T-helper 2 cell (primary cell): ENCODE measurements at regions not wholly inside any gene's neighbourhood (a gene's known extent, or its start where the extent isn't known, plus 50 kb on each side); places are given as distances from the start of the nearest gene placed in this dataset.

Experiments used
- DNase-seq, 5 experiments: peaks; one replicate each; pipeline versions ENCODE4 v3.0.0 to v3.0.0-alpha.2; 2012 to 2022

DNA sequence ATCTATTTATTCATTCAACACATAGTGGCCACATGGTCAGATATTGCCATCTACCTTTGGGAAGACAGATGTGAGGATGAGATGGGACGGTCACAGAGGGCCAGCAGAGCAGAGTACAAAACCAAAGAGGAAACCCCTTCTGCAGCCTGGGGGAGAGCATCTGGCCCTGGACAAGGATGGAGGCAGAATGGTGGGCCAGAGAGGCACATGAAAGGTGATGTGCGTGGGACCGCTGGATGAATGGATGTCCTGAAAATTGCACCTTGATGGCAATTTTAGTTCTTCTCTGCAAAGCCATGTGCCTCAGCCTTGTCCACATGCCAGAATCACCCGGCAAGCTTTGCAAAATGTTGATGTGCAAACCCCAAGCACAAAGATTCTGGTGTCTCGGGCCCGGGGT, 77.4 kb upstream of the CD93 start:
- no peak for DNase-seq

DNA sequence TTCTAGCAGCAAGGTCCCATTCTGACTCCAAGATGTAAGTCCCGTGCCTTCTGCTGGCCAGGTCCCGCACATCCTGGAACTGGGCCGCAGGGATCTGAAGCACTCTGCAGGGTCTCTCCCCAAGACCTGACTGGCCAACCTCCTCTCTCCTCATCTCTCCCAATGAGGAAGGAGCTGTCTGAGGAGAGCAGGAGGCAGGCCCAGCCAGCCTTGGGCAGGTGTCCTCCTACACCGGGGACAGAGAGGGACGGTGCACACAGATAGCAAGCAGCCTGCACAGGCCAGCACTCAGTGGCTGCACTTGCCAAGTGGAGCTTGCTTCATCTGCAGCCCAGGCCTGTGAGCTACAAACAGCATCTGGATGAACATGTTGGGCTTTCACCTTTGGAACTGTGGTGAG, 76.8 kb upstream of the CD93 start:
- no peak for DNase-seq

DNA sequence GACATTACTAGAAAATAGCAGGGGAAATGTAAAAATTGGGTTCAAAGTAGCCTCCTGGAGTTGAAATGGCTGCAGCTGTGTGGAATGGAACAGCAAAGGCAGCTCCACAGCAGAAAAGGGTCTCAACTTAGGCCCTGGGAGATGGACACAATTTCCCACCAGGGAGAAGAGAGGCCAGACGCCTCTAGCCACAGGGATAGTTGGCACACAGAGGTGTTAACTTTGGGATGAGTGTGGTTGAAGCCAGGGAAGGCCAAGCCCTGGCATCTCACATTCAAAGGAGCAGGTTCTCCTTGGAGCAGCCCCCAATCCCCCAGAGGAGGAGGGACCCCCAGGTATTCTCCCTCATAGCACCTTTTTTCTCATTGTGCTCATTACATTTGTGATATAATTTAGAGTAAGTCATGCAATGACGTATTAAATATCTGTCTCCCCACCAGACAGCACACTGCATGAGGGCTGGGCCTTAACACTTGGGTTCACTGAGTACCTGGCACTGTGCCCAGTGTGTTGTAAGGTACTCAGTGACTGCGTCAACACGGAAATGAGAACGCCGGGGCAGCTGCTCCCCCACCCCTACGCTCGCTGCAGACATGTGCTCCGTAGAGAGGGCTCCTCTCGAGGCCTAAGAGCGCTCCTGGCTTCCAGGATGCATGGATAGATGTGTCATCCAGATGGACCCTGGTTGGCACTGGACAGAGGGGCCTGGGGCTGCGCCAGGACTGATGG, 76.0 kb upstream of the CD93 start:
- DNase-seq = no peak

DNA sequence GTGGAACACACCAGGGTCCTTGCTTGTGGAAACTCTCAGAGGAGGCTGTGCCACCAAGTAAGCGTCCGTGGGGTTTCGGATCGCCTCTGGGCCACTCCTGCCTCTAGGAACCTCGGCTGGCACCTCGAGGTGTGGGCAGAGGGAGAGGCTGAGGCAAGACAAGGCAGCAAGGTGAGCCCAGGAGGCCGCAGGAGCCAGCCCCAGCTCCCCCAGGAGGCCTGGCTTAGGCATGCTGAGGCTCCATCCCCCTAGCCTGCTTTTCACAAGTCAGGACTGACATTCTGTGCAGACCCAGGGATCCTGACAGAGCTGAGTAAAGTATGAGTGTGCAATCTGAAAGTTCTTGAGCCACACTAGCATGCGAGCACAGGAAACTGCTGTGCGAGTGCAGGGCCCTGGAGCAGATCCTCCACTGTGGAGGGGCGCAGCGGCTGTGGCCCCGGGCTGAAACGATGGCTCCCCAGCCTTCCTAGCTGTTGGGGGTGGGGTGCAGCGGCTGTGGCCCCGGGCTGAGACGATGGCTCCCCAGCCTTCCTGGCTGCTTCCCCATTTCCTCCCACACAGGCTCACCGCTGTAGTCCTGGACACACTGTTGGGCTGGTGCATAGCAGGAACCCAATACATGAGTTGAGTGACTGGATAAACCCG, 75.2 kb upstream of the CD93 start:
- no peak for DNase-seq

DNA sequence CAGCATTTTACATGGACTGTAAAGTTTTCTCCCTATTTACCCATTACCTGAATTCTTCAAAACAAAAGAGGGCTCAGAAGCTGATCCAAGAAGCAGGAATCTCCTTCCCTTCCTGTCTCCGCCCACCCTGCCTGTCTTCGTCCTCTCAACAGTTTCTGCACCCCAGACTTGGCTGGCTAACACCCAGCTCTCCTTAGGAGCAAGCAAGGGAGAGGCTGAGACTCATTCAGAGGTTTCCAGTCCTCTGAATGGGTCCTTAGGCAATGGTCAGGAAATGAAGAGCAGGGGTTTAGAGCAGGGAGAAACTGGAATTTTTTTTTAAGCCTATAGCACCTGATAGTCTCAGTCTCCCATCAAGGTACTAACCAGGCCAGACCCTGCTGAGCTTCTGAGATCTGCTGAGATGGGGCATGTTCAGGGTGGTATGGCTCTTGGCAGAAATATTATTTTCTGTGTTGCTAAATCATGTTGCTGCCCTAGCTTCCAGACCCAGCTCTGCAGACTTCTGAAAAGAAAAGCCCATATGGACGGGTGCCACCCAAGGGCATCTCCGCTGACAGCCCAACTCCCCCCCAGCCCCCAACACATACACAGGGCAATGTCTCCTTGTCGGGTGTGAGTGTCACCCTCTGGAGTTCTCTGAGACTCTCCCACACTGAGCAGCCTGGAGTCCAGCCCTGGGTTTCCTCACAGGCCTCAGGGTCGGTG, 74.6 kb upstream of the CD93 start:
- DNase-seq = no peak

DNA sequence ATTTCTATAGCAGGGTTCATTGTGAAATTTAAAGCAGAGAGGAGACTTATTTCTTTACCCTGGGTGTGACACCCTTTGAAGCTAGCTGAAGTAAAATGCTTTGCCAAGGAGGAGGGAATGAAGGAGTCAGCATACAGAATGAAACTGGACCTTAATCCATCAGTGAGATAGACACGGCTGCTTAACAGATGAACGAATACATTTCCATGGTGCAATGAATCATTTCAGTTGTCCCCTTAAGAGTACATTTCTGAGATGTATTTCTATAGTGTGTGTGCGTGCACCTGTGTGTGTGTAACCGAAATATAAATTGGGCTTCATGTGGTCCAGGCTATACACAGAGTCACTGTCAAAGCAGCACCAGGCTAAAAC, 73.8 kb upstream of the CD93 start:
- DNase-seq = no peak

DNA sequence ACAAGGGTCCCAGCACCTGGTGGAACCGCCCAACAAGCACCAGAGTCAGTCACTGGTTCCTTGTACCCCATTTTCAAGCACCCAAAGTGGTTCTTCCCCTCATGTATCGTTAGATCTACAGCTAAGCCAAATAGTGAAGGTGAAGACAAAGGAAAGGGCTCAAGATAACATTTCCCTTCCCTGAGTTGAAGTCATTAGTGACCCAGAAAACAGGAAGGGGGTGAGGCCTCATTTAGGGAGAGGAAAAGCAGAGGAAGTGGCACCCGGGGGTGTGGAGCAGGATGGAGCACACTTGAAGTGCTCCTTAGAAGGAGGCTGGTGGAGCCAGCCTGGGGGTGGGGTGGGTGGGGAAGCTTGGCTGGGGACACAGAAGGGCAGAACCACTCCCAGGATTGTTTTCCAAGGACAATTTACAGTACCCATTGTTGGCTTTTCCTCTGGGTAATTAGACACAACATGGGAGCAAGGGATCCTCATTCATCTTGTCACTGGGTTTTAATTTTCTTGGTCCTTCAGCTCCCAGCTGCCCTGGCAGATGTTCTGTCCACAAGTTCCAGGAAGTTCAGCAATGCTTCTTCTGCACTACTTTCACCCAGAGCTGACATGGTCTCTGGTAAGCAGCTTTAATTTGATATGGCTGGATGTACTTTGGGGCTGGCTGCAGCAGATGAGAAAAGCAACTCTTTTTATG, 73.3 kb upstream of the CD93 start:
- DNase-seq = no peak

DNA sequence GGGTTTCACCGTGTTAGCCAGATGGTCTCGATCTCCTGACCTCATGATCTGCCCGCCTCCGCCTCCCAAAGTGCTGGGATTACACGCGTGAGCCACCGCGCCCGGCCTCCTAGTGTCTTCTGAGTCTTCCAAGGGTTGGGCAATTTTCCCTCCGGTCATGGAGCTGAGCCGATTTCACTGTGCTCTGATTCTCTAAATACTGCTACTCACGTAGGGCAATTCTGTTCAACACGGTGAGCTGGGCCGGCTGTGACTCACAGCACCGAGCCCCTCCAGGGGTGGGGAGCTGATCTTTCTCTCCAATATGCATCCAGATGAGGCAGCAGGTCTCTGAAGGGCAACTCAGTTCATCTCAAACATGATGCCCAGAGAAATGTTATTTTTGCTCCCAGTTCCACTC, 71.6 kb upstream of the CD93 start:
- DNase-seq = no peak

DNA sequence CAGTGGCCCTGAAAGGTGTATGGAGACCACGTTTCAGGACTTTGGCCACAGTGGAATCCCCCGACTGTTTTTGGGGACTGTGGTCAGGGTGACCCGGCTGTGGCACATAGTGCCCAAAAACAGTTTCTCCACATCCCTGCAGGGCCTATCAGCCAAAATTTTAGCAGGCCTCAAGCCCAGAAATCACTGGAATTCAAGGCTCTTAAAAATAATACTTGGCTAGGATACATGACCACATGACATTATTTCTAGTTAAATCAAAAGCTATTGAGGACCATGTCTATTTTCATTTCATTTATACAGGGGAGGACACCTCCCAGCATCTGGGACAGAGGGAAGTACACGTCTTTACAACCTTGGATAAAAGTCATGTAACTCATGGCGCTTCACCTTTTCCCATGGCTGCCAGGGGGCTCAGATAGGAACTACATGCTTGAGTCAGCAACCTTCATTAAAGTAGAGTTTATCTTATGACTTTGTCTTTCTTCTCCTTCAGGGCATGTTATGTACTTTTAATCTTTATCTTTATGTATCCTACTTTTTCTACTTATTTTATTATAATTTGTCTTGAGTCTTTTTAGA, 70.8 kb upstream of the CD93 start:
- DNase-seq = no peak

DNA sequence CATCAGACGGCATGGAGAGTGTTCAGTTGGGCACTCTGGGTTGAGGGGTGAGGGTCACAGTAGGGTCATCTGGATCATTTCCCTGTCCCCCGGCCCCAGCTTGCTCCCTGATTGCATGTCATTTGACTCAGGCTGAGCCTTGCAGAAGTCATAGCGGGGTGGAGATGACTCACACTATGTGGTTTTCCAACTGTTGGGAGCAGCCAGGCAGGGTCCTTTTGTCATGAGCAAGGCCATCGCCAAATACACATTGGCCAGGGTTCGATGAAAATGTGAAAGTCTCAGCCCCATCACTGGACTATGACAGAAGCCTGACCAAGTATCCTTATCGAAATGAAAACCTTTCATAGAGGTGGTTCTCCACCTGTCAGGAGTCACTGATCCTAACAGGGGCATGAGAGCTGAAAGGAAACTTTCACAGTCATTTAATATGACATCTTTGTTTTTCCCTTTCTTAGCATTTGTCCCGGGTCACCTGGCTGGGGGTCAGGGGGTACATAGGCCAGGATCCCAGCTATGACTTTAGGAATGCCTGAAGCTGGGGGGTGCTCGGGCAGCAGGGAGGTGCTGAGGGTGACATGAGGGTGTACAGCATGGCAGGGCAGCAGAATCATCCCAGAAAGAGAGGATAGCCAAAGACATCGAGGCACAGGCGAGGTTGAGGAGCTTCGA, 70.2 kb upstream of the CD93 start:
- no peak for DNase-seq

DNA sequence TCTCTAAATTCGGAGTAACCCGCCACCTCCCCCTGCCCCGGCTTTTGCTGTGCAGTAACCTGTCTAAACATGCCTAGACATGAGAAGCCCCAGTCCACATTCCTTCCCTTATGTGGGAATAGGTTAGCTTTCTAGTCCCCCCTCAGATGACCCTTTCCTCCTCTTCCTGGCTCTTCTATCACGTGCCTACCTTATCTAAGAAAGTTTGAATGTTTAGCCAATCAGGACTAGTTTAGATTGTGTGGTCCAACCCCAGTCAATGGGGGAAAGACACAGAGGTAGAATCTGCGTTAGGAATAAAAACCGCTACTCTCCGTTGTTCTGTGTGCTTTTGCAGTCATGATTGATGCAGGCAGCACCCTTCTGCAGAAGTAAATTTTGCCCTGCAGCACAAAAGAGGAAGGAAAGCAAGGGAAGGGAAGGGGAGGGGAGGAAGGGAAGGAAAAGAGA, 69.0 kb upstream of the CD93 start:
- DNase-seq = no peak

DNA sequence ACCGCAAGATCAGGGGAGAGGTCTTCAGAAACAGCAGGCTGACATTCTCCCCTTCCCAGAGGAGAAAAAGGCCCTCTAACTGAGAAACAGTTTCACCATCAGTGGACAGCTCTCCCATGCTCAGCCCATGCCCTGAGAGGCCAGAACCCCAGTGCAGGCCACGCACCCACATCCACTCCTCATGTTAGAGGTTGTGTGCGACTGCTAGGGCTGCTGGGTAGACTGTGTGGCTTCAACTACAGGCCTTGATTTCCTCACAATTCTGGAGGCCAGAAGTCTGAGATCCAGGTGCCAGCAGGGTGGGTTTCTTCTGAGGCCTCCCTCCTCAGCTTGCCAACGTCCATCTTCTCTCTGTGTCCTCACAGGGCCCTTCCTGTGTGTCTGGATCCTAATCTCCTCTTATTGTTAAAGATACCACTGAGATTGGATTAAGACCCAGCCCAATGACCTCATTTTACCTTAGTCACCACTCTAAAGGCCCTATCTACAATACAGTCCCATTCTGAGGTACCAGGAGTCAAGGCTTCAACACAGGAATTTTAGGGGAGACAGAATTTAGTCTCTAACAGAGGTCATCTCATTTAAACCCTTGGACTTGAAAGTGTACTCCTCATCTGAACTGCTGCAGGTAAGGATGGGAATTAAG, 67.7 kb upstream of the CD93 start:
- DNase-seq = no peak

DNA sequence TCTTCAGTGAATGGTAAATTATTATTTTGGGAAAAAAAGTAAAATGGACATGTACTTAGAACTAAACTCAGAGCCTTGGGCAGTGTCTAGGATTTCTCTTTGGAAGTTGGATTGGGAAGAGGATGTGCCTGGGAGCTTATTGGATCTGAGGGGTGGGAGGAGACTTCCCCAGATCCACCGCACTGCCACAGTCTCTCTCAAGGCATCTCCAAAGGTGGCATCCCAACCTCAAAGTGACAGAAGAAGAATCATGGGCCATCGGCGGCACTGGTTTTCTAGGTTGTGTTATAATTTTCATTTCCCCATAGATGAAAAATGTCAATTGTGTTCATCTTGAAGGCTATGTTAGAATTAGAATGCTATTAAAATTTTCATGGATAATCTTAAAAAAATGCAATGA, 66.8 kb upstream of the CD93 start:
- DNase-seq = no peak

DNA sequence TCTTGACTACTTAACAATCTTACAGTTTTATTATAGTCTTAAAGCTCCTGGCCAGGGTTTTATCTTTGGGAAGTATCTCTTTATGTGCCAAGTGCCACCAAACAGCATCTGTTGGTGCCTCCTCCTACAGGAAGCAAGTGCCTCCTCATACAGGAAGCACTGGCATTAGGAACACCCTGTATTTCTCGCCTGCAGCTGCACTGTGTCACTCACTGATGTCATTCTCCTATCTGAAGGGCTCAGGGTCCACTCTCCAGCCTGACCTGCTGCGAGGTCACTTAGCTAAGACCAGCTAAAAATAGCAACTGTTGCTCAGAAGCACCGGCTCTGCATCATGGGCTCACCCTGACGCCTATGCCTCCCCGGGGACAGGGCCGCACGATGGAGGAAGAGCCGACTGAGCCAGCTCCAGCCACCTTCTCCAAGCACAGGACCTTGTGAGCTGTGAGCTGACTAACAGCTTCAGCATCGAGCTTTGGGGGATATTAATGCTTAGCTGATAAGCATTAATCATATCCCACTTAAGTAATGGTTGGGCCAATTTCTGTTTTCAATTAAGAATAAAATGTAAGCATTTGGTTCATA, 66.3 kb upstream of the CD93 start:
- no peak for DNase-seq

DNA sequence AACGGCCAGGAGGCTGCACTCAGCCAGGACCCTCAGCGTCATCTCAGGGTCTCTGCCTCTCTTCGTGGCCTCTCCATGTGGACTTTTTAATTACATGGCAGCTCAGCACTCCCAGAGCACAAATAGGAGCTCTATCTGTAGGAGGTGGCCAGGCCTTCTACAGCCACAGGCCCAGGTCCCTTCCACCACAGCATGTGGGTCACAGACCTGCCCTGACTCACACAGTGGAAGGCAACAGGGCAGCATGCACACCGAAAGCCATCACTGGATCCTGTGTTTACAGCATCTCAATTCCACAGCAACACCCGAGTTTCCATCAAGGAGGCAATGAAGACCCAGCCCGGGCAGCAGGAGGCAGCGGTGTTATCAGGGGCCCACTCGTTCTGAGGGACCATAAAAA, 65.8 kb upstream of the CD93 start:
- DNase-seq = no peak

DNA sequence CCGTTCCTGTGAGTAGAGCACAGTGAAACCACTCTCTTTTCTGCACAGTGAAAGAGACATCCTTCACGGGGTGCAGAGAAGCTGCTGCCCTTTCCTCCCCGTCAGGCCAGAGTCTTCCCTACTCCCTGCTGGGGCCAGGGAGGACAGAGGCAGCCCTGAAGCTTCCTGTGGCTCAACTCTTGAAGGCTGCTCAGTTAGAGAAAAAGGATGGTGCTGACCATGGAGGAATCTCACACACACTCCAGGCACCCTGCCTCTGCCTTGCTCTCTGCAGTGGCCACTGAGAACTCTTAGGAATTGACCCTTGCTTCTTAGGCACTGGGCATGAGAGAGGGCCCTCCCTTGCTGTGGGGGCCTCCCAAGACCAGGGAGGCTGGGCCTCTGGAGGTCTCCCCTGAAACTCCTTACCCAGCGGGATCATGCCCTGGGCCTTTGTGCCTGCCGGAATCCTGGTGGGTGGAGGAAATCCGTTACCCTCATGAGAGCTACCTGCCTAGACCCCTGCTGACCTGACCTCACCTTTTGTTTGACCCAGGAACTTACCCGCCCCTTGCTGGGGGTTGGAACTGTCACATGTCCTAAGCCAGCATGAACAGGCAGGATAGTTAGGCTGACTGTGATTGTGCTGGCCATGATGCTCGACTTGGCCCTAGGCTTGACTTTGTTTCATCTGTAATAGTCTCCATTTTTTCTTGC, 65.0 kb upstream of the CD93 start:
- DNase-seq = no peak

DNA sequence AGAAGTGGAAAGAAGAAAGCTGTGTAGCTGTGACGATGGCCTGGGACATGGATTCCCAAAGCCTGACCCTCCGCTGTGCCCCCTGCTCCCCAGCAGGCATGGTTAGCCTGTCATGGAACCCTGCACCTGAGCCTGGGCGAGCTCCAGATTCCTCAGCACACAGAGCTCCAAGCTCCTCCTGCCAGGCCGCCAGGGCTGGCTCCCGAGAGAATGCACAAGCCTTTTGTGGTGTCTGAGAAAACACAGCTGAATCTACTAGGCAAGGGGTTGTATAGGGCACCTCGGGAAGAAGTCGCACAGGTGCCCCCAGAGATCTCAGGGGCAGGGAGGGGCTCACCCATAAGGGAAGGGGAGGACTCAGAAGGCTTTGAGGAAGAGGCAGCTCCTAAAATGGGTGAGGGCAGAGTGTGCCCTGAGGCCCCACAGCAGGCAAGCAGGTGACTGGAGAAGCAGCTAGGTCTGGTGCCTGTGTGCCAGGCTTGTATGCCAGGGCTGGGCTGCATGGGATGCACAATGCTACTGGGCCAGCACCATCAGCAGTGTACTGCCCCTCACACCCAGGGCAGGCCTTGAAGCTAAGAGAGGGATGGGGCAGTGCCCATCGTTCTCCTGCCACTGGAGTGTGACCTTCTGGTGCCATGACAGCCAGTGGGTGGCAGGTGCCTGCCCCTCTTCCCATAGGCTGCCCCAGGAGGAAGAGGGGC, 64.3 kb upstream of the CD93 start:
- DNase-seq = no peak

DNA sequence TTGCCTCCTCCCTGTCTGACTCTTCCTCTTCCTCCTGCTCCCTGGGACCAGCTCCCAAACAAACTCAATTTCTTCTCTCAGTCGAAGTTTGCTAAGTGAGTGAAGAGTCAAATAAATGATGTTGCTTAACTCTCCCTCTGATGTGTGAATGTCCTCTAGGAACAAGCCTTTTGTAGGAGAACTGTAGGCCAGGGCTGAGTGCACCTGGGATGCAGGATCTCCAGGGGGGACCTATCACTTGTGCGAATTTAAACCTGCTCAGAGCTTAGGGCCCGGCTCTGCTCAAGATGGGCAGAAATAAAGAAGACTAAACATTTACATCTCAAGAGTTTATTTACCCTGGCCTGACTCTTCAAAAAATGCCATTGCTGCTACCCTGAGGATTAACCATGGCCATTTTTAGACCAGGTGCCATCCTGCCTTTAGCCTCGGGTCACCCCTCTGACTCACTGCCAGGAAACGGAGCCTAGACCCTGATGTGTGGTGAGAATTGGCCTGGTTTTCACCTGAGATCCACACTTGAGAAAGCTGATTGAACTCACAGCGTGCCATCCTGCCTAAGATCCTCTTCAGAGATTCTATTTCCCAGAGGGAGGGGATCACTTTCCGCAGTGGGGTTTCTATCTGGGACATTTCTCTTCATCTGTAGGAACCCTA, 63.6 kb upstream of the CD93 start:
- no peak for DNase-seq

DNA sequence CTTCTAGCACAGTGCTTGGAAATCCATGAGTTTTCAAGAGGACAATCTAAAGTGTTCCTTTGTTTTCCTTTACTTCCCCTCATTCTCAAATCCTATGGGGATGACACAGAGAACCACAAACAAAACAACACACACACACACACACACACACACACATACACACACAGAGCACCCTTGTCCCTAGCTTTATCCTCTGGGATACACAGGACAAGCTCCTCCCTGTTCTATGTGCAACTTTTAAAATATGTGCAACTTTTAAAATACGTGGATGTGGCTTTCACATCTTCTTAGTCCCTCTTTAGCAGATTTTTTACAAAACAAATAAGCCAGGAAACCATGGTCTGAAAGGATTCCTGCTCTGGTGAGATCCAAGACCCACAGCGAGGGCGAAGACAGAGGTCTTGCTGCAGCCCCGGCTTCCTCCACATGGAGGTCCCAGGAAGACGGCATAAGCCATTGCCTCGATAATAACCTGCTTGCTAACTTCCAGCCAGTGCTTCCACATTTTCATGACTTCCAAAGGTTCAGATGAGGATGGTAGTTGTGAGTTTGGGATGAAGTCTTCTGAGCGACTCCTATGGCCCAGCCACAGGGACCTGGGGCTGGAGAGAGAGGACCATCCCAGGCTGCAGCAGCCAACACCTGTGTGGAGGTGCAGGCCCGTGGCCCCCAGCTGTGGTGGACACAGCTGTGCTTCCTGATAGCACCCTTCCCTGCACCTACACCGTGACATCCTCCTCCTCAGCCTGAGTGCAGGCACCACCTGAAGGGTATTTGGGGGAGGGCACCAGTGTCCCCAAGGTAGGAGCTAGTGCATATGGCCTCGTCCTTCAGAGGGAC, 62.8 kb upstream of the CD93 start:
- DNase-seq = no peak
